Neural cell (in vitro differentiated cells): ENCODE measurements at regions not wholly inside any gene's neighbourhood (a gene's known extent, or its start where the extent isn't known, plus 50 kb on each side); places are given as distances from the start of the nearest gene placed in this dataset.
A peak's percentile ranks its signal among the peaks of the same experiment; 100 is the strongest.

Source experiments
- H2AFZ ChIP-seq: fragments of 200-600, 300-800 bp; sonication (generic), shearing (Covaris generic); 2 replicates; pipeline ENCODE4 v1.6.0; 2014; ENCODE audit warnings: low read depth, mild to moderate bottlenecking, antibody characterized with exemption, low read length, moderate library complexity
- H3F3A ChIP-seq: fragments of 200-600 bp; shearing (Covaris generic); 2 replicates; pipeline ENCODE4 v1.6.1; 2016; ENCODE audit warnings: mild to moderate bottlenecking, moderate library complexity, mixed read lengths, antibody characterized with exemption, low read length; ENCODE audit not compliant: insufficient read depth, poor library complexity, severe bottlenecking
- H3K27ac ChIP-seq: fragments of 200-600, 300-800 bp; sonication (generic), shearing (Covaris generic); 2 replicates; pipeline ENCODE4 v1.5.1; 2014; ENCODE audit warnings: mild to moderate bottlenecking, low read length, moderate library complexity
- H3K27me3 ChIP-seq: fragments of 300-800, 200-600 bp; sonication (generic), shearing (Covaris generic); 2 replicates; pipeline ENCODE4 v1.6.0; 2014; ENCODE audit warnings: mild to moderate bottlenecking, low read depth, low read length, moderate library complexity; ENCODE audit not compliant: insufficient read depth
- H3K36me3 ChIP-seq: fragments of 300-800, 200-600 bp; sonication (generic), shearing (Covaris generic); 2 replicates; pipeline ENCODE4 v1.5.1; 2014; ENCODE audit warnings: mild to moderate bottlenecking, antibody characterized with exemption, low read length, moderate library complexity; ENCODE audit not compliant: insufficient read depth
- H3K4me2 ChIP-seq: fragments of 300-800, 200-600 bp; sonication (generic), shearing (Covaris generic); 2 replicates; pipeline ENCODE4 v1.6.0; 2014; ENCODE audit warnings: mild to moderate bottlenecking, low read length
- H3K4me3 ChIP-seq: fragments of 300-800, 200-600 bp; sonication (generic), shearing (Covaris generic); 2 replicates; pipeline ENCODE4 v1.5.1; 2014; ENCODE audit warnings: mild to moderate bottlenecking, low read length, moderate library complexity
- H3K79me2 ChIP-seq: fragments of 200-600 bp; shearing (Covaris generic); replicated peaks from 2 replicates; pipeline ENCODE4 v1.6.0; 2014; ENCODE audit warnings: mild to moderate bottlenecking, low read length, moderate library complexity; ENCODE audit not compliant: insufficient read depth
- H3K9ac ChIP-seq: fragments of 300-800, 200-600 bp; sonication (generic), shearing (Covaris generic); 2 replicates; pipeline ENCODE4 v1.6.1; 2016; ENCODE audit warnings: mild to moderate bottlenecking, low read length, mixed read lengths
- H3K9me2 ChIP-seq: fragments of 200-600 bp; shearing (Covaris generic); 2 replicates; pipeline ENCODE4 v1.6.1; 2016; ENCODE audit warnings: mild to moderate bottlenecking, low read length, mixed read lengths; ENCODE audit not compliant: insufficient read depth
- H3K9me3 ChIP-seq: fragments of 200-600, 300-800 bp; sonication (generic), shearing (Covaris generic); 2 replicates; pipeline ENCODE4 v1.6.1; 2016; ENCODE audit warnings: mild to moderate bottlenecking, mixed run types, low read length, moderate library complexity, mixed read lengths
- H4K20me1 ChIP-seq: fragments of 200-600 bp; shearing (Covaris generic); 2 replicates; pipeline ENCODE4 v1.6.1; 2016; ENCODE audit warnings: mild to moderate bottlenecking, mixed run types; ENCODE audit not compliant: insufficient read depth
- CTCF ChIP-seq: fragments of 450-650 bp; IDR thresholded peaks from 2 replicates; pipeline ENCODE4 v1.5.1; 2014; ENCODE audit warnings: antibody characterized with exemption, mild to moderate bottlenecking, moderate library complexity; ENCODE audit not compliant: poor library complexity, severe bottlenecking
- EP300 ChIP-seq: fragments of 450-650 bp; conservative IDR thresholded peaks from 2 replicates; pipeline ENCODE4 v1.6.1; 2014; ENCODE audit warnings: antibody characterized with exemption, mild to moderate bottlenecking, moderate library complexity; ENCODE audit not compliant: poor library complexity, severe bottlenecking
- EZH2 ChIP-seq: fragments of 200-600, 300-800 bp; shearing (Covaris generic), sonication (generic); IDR thresholded peaks from 2 replicates; pipeline ENCODE4 v1.6.1; 2014; ENCODE audit warnings: antibody characterized with exemption, low read length, borderline replicate concordance, mild to moderate bottlenecking; ENCODE audit not compliant: insufficient read depth, poor library complexity, severe bottlenecking
- MXI1 ChIP-seq: fragments of 450-650 bp; conservative IDR thresholded peaks from 2 replicates; pipeline ENCODE4 v1.6.1; 2014; ENCODE audit warnings: antibody characterized with exemption, mild to moderate bottlenecking; ENCODE audit not compliant: poor library complexity, severe bottlenecking
- POLR2AphosphoS5 ChIP-seq: IDR thresholded peaks from 2 replicates; pipeline ENCODE4 v1.6.1; 2012
- RAD21 ChIP-seq: fragments of 450-650 bp; conservative IDR thresholded peaks from 2 replicates; pipeline ENCODE4 v1.6.1; 2014; ENCODE audit warnings: antibody characterized with exemption, mild to moderate bottlenecking, moderate library complexity
- REST ChIP-seq: IDR thresholded peaks from 2 replicates; pipeline ENCODE4 v1.6.1; 2012; ENCODE audit warnings: borderline replicate concordance
- SMC3 ChIP-seq: fragments of 450-650 bp; conservative IDR thresholded peaks from 2 replicates; pipeline ENCODE4 v1.6.1; 2014; ENCODE audit warnings: antibody characterized with exemption, mild to moderate bottlenecking, moderate library complexity; ENCODE audit not compliant: poor library complexity
- TAF1 ChIP-seq: IDR thresholded peaks from 2 replicates; pipeline ENCODE4 v1.6.1; 2012; ENCODE audit warnings: low read depth

GRCh38 chr5:158272409-158272808 lies 413.5 kb upstream of the CLINT1 start:
- Histone ChIP-seq H3F3A (no peaks in the 10 kb centered on the region), H3K9me3 (no peaks in the 10 kb centered on the region), H4K20me1 (no peaks in the 10 kb centered on the region), H3K4me3 (no peak overlapping the region), H3K9ac (no peak overlapping the region), H3K27me3 (no peaks in the 10 kb centered on the region), H3K79me2 (no peaks in the 10 kb centered on the region), H3K4me2 (no peak overlapping the region), H2AFZ (no peak overlapping the region), H3K36me3 (no peaks in the 10 kb centered on the region), H3K9me2 (no peaks in the 10 kb centered on the region), H3K27ac (no peak overlapping the region)
- TF ChIP-seq MXI1 (no peak), TAF1 (no peak)

GRCh38 chr5:158270996-158271554 lies 412.1 kb upstream of the CLINT1 start:
- H3K36me3 ChIP-seq, result no peaks in the 10 kb centered on the region

GRCh38 chr5:158268286-158268685 lies 409.3 kb upstream of the CLINT1 start:
- Histone ChIP-seq H2AFZ (no peak overlapping the region), H3F3A (no peaks in the 10 kb centered on the region), H3K4me2 (no peak overlapping the region), H3K9me2 (no peaks in the 10 kb centered on the region), H4K20me1 (no peaks in the 10 kb centered on the region), H3K9me3 (no peaks in the 10 kb centered on the region), H3K4me3 (no peak overlapping the region), H3K79me2 (no peaks in the 10 kb centered on the region), H3K36me3 (no peaks in the 10 kb centered on the region), H3K27me3 (no peaks in the 10 kb centered on the region), H3K27ac (no peak overlapping the region), H3K9ac (no peak overlapping the region)
- no peak for TF ChIP-seq SMC3
- TF ChIP-seq REST, result no peak
- TF ChIP-seq POLR2AphosphoS5, result no peak
- no peak for TF ChIP-seq RAD21
- TF ChIP-seq EP300, result no peak

More at GRCh38 chr5:158270996-158271554, 412.1 kb upstream of the CLINT1 start:
- no peak overlapping the region for H3K4me2 ChIP-seq
- no peaks in the 10 kb centered on the region for H3K27me3 ChIP-seq
- no peak overlapping the region for H2AFZ ChIP-seq
- H3K9me3 ChIP-seq, result no peaks in the 10 kb centered on the region
- H3K27ac ChIP-seq, result peak overlapping the region; percentile 4
- no peak overlapping the region for H3K9ac ChIP-seq
- H3K4me3 ChIP-seq, result no peak overlapping the region
- no peaks in the 10 kb centered on the region for H3K79me2 ChIP-seq
- TF ChIP-seq EP300 (peak; percentile 33), POLR2AphosphoS5 (no peak)
- H3F3A ChIP-seq, result no peaks in the 10 kb centered on the region
- H3K9me2 ChIP-seq, result no peaks in the 10 kb centered on the region
- no peaks in the 10 kb centered on the region for H4K20me1 ChIP-seq

- Histone ChIP-seq H2AFZ (no peak overlapping the region), H3K27me3 (no peaks in the 10 kb centered on the region), H3K36me3 (no peaks in the 10 kb centered on the region), H3K9me2 (no peaks in the 10 kb centered on the region), H3K27ac (no peak overlapping the region), H3K9ac (no peak overlapping the region), H3K9me3 (no peaks in the 10 kb centered on the region), H3F3A (no peaks in the 10 kb centered on the region), H3K79me2 (no peaks in the 10 kb centered on the region), H3K4me2 (no peak overlapping the region), H3K4me3 (no peak overlapping the region), H4K20me1 (no peaks in the 10 kb centered on the region)
- TF ChIP-seq EZH2 (no peak), CTCF (no peak), MXI1 (no peak), POLR2AphosphoS5 (no peak), TAF1 (no peak), EP300 (no peak), RAD21 (no peak), SMC3 (no peak), REST (no peak)
These were observed 408.3 kb upstream of the CLINT1 start for GRCh38 chr5:158267228-158267627.
